Epithelial cell of esophagus (primary cell): ENCODE measurements at regions not wholly inside any gene's neighbourhood (a gene's known extent, or its start where the extent isn't known, plus 50 kb on each side); places are given as distances from the start of the nearest gene placed in this dataset.

Experiments
- DNase-seq: peaks from one replicate; pipeline ENCODE4 v3.0.0; 2010; ENCODE audit warnings: low read depth
- H3K4me3 ChIP-seq: 2 replicates; pipeline ENCODE4 v1.5.1; 2011; ENCODE audit warnings: mild to moderate bottlenecking, low read length, control low read depth
- CTCF ChIP-seq: IDR thresholded peaks from 2 replicates; pipeline ENCODE4 v1.5.1; 2011; ENCODE audit warnings: low read depth, mild to moderate bottlenecking, low read length, control low read depth, inconsistent platforms; ENCODE audit not compliant: insufficient read depth; ENCODE audit errors: missing control alignments

GRCh38 chr16:20242568-20243255 is 84.6 kb downstream of the GP2 start:
- DNase-seq, result no peak
- H3K4me3 ChIP-seq, result no peak overlapping the region
- TF ChIP-seq CTCF, result no peak

GRCh38 chr16:20241321-20241720 is 86.0 kb downstream of the GP2 start:
- no peak for TF ChIP-seq CTCF
- DNase-seq, result no peak
- H3K4me3 ChIP-seq, result no peak overlapping the region

GRCh38 chr16:20236579-20237289 is 90.6 kb downstream of the GP2 start:
- H3K4me3 ChIP-seq, result no peak overlapping the region
- no peak for TF ChIP-seq CTCF
- DNase-seq, result no peak

- DNase-seq, result no peak
- H3K4me3 ChIP-seq, result no peak overlapping the region
Measured at GRCh38 chr16:20225228-20225733, 102.0 kb downstream of the GP2 start.

GRCh38 chr16:20221208-20221607 is 106.1 kb downstream of the GP2 start:
- DNase-seq, result no peak
- H3K4me3 ChIP-seq, result no peak overlapping the region
- no peak for TF ChIP-seq CTCF

More at GRCh38 chr16:20225228-20225733, 102.0 kb downstream of the GP2 start:
- no peak for TF ChIP-seq CTCF

GRCh38 chr16:20218093-20218492 is 109.2 kb downstream of the GP2 start:
- DNase-seq, result no peak

More at GRCh38 chr16:20218093-20218492, 109.2 kb downstream of the GP2 start:
- TF ChIP-seq CTCF, result no peak
- H3K4me3 ChIP-seq, result no peak overlapping the region
